Pancreas (tissue), 10 donors: ENCODE measurements at regions not wholly inside any gene's neighbourhood (a gene's known extent, or its start where the extent isn't known, plus 50 kb on each side); places are given as distances from the start of the nearest gene placed in this dataset.
"Not testable (repeated sequence)": the region's sequence is repeated elsewhere in the genome, so short reads cannot be mapped to it uniquely, and the experiment has no call there.

ENCODE experiments used
- ATAC-seq, 4 donors: fragments of 200-7000 bp; cut with Tn5 transposase; one replicate each; pipeline versions ENCODE4 v1.8.0 to v1.9.1; 2020; ENCODE audit warnings: mild to moderate bottlenecking in 4 of 4, moderate library complexity in 4 of 4
- DNase-seq, 6 donors: peaks; one replicate each; pipeline ENCODE4 v3.0.0-alpha.2; 2020
- FAIRE-seq: peaks from 2 replicates; lab custom pipeline; 2012; peaks lifted over from hg19 to GRCh38; lab: Jason Lieb, UNC
- H3K27ac ChIP-seq, 4 donors: fragments of 200-600 bp; sonication (generic); 1 replicate in 3 of 4; 2 replicates in 1 of 4; pipeline versions ENCODE4 v1.5.0 to v1.8.0; 2020
- H3K27me3 ChIP-seq, 4 donors: fragments of 200-600 bp; one replicate each; pipeline ENCODE4 v1.8.0; 2021
- H3K36me3 ChIP-seq, 3 donors: fragments of 200-600 bp; sonication (generic) in 1 of 3; one replicate each; pipeline versions ENCODE4 v1.5.0 to v1.8.0; 2020 to 2021
- H3K4me1 ChIP-seq, 3 donors: fragments of 200-600 bp; one replicate each; pipeline ENCODE4 v1.8.0; 2021
- H3K4me3 ChIP-seq, 4 donors: fragments of 200-600 bp; sonication (generic) in 2 of 4; one replicate each; pipeline versions ENCODE4 v1.5.0 to v1.8.0; 2020 to 2021
- H3K9me3 ChIP-seq, 4 donors: fragments of 200-600 bp; one replicate each; pipeline ENCODE4 v1.8.0; 2021
- WGBS, 2 donors: extraction: QIAGEN DNeasy Blood & Tissue Kit; methylation state at CpG; one replicate each; pipeline ENCODE4 v1.1.7; 2013; 5-methylcytosine and 5-hydroxymethylcytosine counted together
- intact Hi-C, 3 donors: fragments of 100-400 bp; cut with DNase I; formaldehyde crosslinking; loops; one replicate each; pipeline versions ENCODE4 v1.11.1 to v1.14.2; 2022
- TF ChIP-seq, protein P1 (sequence below), 4 donors: fragments of 200-600 bp; sonication (generic) in 3 of 4; IDR thresholded peaks; one replicate each; pipeline versions ENCODE4 v1.5.0 to v1.8.0; 2021; ENCODE audit warnings: antibody characterized with exemption in 4 of 4
- donor health status: healthy with polysubstance abuse.
- donor health status: DM: no; HTN: no; CAD: no; lungs with moderate emphysema.
- donor health status: DM: no; HTN: no; CAD: no.
- donor health status: control.
- donor health status: control.
- donor health status: Bipolar disorder and iron deficiency.
- donor health status: DM: yes; HTN: yes; CAD: no.
- donor health status: DM: no; HTN: no; CAD: no.
- donor health status: DM: no; HTN: no; CAD: no.
- donor health status: DM: yes; HTN: yes; CAD: no.

- no peak overlapping the region for H3K27ac ChIP-seq
- H3K4me3 ChIP-seq: no peak overlapping the region
- no peaks in the 10 kb centered on the region for H3K27me3 ChIP-seq
- no peak for FAIRE-seq
- no peaks in the 10 kb centered on the region for H3K36me3 ChIP-seq
- H3K4me1 ChIP-seq: no peaks in the 10 kb centered on the region
- no peaks in the 10 kb centered on the region for H3K9me3 ChIP-seq
- no peak for DNase-seq
- intact Hi-C loops: no loop called here
- no peak for ATAC-seq
- TF ChIP-seq, protein P1, sequence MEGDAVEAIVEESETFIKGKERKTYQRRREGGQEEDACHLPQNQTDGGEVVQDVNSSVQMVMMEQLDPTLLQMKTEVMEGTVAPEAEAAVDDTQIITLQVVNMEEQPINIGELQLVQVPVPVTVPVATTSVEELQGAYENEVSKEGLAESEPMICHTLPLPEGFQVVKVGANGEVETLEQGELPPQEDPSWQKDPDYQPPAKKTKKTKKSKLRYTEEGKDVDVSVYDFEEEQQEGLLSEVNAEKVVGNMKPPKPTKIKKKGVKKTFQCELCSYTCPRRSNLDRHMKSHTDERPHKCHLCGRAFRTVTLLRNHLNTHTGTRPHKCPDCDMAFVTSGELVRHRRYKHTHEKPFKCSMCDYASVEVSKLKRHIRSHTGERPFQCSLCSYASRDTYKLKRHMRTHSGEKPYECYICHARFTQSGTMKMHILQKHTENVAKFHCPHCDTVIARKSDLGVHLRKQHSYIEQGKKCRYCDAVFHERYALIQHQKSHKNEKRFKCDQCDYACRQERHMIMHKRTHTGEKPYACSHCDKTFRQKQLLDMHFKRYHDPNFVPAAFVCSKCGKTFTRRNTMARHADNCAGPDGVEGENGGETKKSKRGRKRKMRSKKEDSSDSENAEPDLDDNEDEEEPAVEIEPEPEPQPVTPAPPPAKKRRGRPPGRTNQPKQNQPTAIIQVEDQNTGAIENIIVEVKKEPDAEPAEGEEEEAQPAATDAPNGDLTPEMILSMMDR (IDR thresholded peaks at IDR 0.05): no peak
These were observed 141.4 kb upstream of the ZNF521 start for GRCh38 chr18:25493401-25493800.

- DNase-seq: no peak
- no peak for FAIRE-seq
- TF ChIP-seq, protein P1 (IDR thresholded peaks at IDR 0.05): no peak
- Histone ChIP-seq H3K27ac (no peak overlapping the region), H3K4me3 (no peak overlapping the region), H3K9me3 (no peaks in the 10 kb centered on the region), H3K4me1 (no peaks in the 10 kb centered on the region), H3K27me3 (no peaks in the 10 kb centered on the region), H3K36me3 (no peaks in the 10 kb centered on the region)
- 61 to 67% methylated on average over 4 of the region's 4 CpGs for WGBS, 2 donors
- intact Hi-C loops: no loop called here
- no peak for ATAC-seq
These were observed 138.3 kb upstream of the ZNF521 start for GRCh38 chr18:25490316-25490715.

GRCh38 chr18:25473008-25473407 is 121.0 kb upstream of the ZNF521 start:
- TF ChIP-seq, protein P1 (IDR thresholded peaks at IDR 0.05): no peak
- Histone ChIP-seq H3K4me3 (no peak overlapping the region), H3K9me3 (no peaks in the 10 kb centered on the region), H3K27me3 (no peaks in the 10 kb centered on the region), H3K27ac (no peak overlapping the region), H3K4me1 (no peaks in the 10 kb centered on the region), H3K36me3 (no peaks in the 10 kb centered on the region)
- intact Hi-C loops: no loop called here
- 48 to 67% methylated on average over 2 of the region's 2 CpGs for WGBS, 2 donors
- ATAC-seq (no peak), FAIRE-seq (no peak), DNase-seq (no peak)

GRCh38 chr18:25470756-25471524 is 119.0 kb upstream of the ZNF521 start:
- ATAC-seq, FAIRE-seq, H3K27me3 ChIP-seq, H3K4me3 ChIP-seq, H3K36me3 ChIP-seq, intact Hi-C loops, H3K9me3 ChIP-seq, H3K4me1 ChIP-seq, H3K27ac ChIP-seq, DNase-seq: not testable (repeated sequence)
- WGBS, 2 donors: 77 to 82% methylated on average over 7 of the region's 7 CpGs

DNA sequence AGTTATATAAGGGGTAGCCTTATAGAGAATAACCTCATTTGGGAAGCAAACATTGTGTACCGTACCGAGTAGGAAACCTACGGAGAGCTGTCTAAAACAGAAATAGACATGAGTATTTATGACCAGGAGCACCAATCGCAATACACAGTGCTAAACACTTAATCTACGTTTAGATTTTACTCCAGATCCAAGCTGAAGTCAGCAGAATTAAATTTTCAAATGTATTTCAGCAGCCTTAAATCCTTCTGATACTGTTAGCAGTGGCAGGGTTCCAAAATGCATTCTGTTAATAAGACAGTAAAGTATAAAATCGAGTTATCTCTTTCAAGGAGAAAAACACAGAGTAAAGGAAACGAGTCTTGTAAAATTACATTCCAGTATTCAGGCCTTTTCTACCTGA is 118.1 kb upstream of the ZNF521 start:
- H3K4me1 ChIP-seq: no peaks in the 10 kb centered on the region
- intact Hi-C loops: no loop called here
- TF ChIP-seq, protein P1 (IDR thresholded peaks at IDR 0.05): no peak
- 40 to 51% methylated on average over 7 of the region's 7 CpGs for WGBS, 2 donors
- no peak for FAIRE-seq
- no peak for ATAC-seq
- no peak for DNase-seq
- no peaks in the 10 kb centered on the region for H3K36me3 ChIP-seq
- no peaks in the 10 kb centered on the region for H3K27me3 ChIP-seq
- no peak overlapping the region for H3K4me3 ChIP-seq
- H3K9me3 ChIP-seq: no peaks in the 10 kb centered on the region
- H3K27ac ChIP-seq: no peak overlapping the region
